Astrocyte (in vitro differentiated cells and primary cell): ENCODE measurements at regions not wholly inside any gene's neighbourhood (a gene's known extent, or its start where the extent isn't known, plus 50 kb on each side); places are given as distances from the start of the nearest gene placed in this dataset.

Experiments used
- DNase-seq: peaks from one replicate; pipeline ENCODE4 v3.0.0-alpha.2; 2010; ENCODE audit warnings: low read depth
- FAIRE-seq: peaks from 2 replicates; lab custom pipeline; 2011; peaks lifted over from hg19 to GRCh38; lab: Jason Lieb, UNC
- H2AFZ ChIP-seq: 2 replicates; pipeline ENCODE4 v1.6.0; 2012; ENCODE audit warnings: low read depth, low read length, inconsistent platforms
- H3K27ac ChIP-seq: 2 replicates; pipeline ENCODE4 v1.5.1; 2011; ENCODE audit warnings: low read depth, low read length, inconsistent platforms
- H3K27me3 ChIP-seq: 2 replicates; pipeline ENCODE4 v1.6.0; 2011; ENCODE audit warnings: low read length, inconsistent platforms; ENCODE audit not compliant: insufficient read depth
- H3K36me3 ChIP-seq: 2 replicates; pipeline ENCODE4 v1.5.1; 2011; ENCODE audit warnings: low read length, inconsistent platforms; ENCODE audit not compliant: insufficient read depth
- H3K4me1 ChIP-seq: 2 replicates; pipeline ENCODE4 v1.5.1; 2011; ENCODE audit warnings: low read length, inconsistent platforms; ENCODE audit not compliant: insufficient read depth
- H3K4me2 ChIP-seq: 2 replicates; pipeline ENCODE4 v1.6.0; 2012; ENCODE audit warnings: low read length, inconsistent platforms
- H3K4me3 ChIP-seq: 2 replicates; pipeline ENCODE4 v1.5.1; 2011; ENCODE audit warnings: low read depth, mild to moderate bottlenecking, low read length, inconsistent platforms; ENCODE audit not compliant: insufficient read depth
- H3K79me2 ChIP-seq: 2 replicates; pipeline ENCODE4 v1.6.0; 2012; ENCODE audit warnings: mild to moderate bottlenecking, low read length, inconsistent platforms; ENCODE audit not compliant: insufficient read depth
- H3K9ac ChIP-seq: 2 replicates; pipeline ENCODE4 v1.6.0; 2012; ENCODE audit warnings: mild to moderate bottlenecking, low read length, inconsistent platforms
- H3K9me3 ChIP-seq: 2 replicates; pipeline ENCODE4 v1.5.1; 2012; ENCODE audit warnings: low read depth, mild to moderate bottlenecking, low read length, inconsistent platforms; ENCODE audit not compliant: insufficient read depth
- H4K20me1 ChIP-seq: 2 replicates; pipeline ENCODE4 v1.6.0; 2012; ENCODE audit warnings: low read length, inconsistent platforms; ENCODE audit not compliant: insufficient read depth
- H3K27ac Mint-ChIP-seq: one replicate; pipeline ENCODE4 v1.8.0; 2021; ENCODE audit warnings: mild to moderate bottlenecking, mixed read lengths; ENCODE audit not compliant: unreplicated experiment
- H3K27me3 Mint-ChIP-seq: one replicate; pipeline ENCODE4 v1.8.0; 2021; ENCODE audit warnings: low read depth, mixed read lengths; ENCODE audit not compliant: unreplicated experiment
- H3K36me3 Mint-ChIP-seq: one replicate; pipeline ENCODE4 v1.8.0; 2021; ENCODE audit warnings: low read depth, mixed read lengths; ENCODE audit not compliant: unreplicated experiment
- H3K4me1 Mint-ChIP-seq: one replicate; pipeline ENCODE4 v1.8.0; 2021; ENCODE audit warnings: low read depth, mixed read lengths; ENCODE audit not compliant: unreplicated experiment
- H3K4me3 Mint-ChIP-seq: one replicate; pipeline ENCODE4 v1.8.0; 2021; ENCODE audit warnings: mild to moderate bottlenecking, moderate library complexity, mixed read lengths; ENCODE audit not compliant: unreplicated experiment
- H3K9me3 Mint-ChIP-seq: one replicate; pipeline ENCODE4 v1.8.0; 2021; ENCODE audit warnings: mild to moderate bottlenecking, mixed read lengths; ENCODE audit not compliant: unreplicated experiment
- CTCF ChIP-seq: IDR thresholded peaks from 2 replicates; pipeline ENCODE4 v1.5.1; 2011; ENCODE audit warnings: low read depth, mild to moderate bottlenecking, inconsistent platforms, low read length, moderate library complexity; ENCODE audit not compliant: insufficient read depth
- EZH2 ChIP-seq: IDR thresholded peaks from 2 replicates; pipeline ENCODE4 v1.6.1; 2012; ENCODE audit warnings: mild to moderate bottlenecking, low read length, inconsistent platforms; ENCODE audit not compliant: insufficient read depth

DNA sequence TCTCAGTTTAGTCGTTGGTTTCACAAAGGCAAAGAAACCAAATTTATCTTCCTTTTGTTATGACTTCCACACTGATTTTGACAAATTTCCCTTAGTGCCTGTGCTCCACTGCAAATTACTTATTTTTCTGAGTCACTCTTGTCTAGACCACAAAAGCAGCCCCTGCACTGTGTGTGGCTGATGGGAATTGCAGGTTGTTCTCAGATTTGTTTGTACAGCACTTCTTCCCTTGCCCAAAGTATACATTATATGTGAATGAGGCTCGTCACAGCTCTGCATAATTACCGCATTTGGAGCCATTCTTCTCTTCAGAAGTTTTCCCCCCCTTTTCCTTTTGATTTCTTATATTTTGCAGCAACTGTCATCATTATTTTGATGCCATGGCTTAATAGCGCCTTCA, 354.2 kb upstream of the IL12A start:
- H4K20me1 ChIP-seq, result no peaks in the 10 kb centered on the region
- peak overlapping the region; percentile 80 for H3K27ac Mint-ChIP-seq
- FAIRE-seq, result peak; percentile 41

GRCh38 chr3:159635047-159635641, 353.5 kb upstream of the IL12A start:
- Histone ChIP-seq H3K36me3 (no peaks in the 10 kb centered on the region), H3K4me2 (peak overlapping the region; percentile 81), H3K79me2 (no peaks in the 10 kb centered on the region), H4K20me1 (no peaks in the 10 kb centered on the region), H3K4me1 (peaks cover 29% of the 10 kb centered on the region), H3K4me3 (no peak overlapping the region), H3K27me3 (no peaks in the 10 kb centered on the region), H3K27ac (peak overlapping the region; percentile 57), H2AFZ (no peak overlapping the region), H3K9ac (peak overlapping the region; percentile 45), H3K9me3 (no peaks in the 10 kb centered on the region)
- Mint-ChIP-seq H3K4me1 (peaks cover 50% of the 10 kb centered on the region), H3K27ac (peak overlapping the region; percentile 80), H3K4me3 (no peak overlapping the region), H3K36me3 (no peaks in the 10 kb centered on the region), H3K9me3 (no peaks in the 10 kb centered on the region), H3K27me3 (no peaks in the 10 kb centered on the region)
- FAIRE-seq (peak; percentile 76), DNase-seq (peak; percentile 77)
- TF ChIP-seq CTCF, result no peak
- TF ChIP-seq EZH2, result no peak

More for the DNA sequence above, 354.2 kb upstream of the IL12A start:
- Mint-ChIP-seq H3K4me3 (no peak overlapping the region), H3K4me1 (peaks cover 54% of the 10 kb centered on the region), H3K36me3 (no peaks in the 10 kb centered on the region), H3K27me3 (no peaks in the 10 kb centered on the region), H3K9me3 (no peaks in the 10 kb centered on the region)
- H3K79me2 ChIP-seq, result no peaks in the 10 kb centered on the region
- no peak overlapping the region for H2AFZ ChIP-seq
- peak overlapping the region; percentile 81 for H3K4me2 ChIP-seq
- H3K9me3 ChIP-seq, result no peaks in the 10 kb centered on the region
- peak overlapping the region; percentile 45 for H3K9ac ChIP-seq
- H3K36me3 ChIP-seq, result no peaks in the 10 kb centered on the region
- peaks cover 29% of the 10 kb centered on the region for H3K4me1 ChIP-seq
- peak overlapping the region; percentile 13 for H3K4me3 ChIP-seq
- peak; percentile 93 for DNase-seq
- TF ChIP-seq CTCF (no peak), EZH2 (no peak)
- H3K27ac ChIP-seq, result peak overlapping the region; percentile 57
- H3K27me3 ChIP-seq, result no peaks in the 10 kb centered on the region

- H3K27me3 ChIP-seq, result no peaks in the 10 kb centered on the region
- no peak overlapping the region for H2AFZ ChIP-seq
- H3K79me2 ChIP-seq, result no peaks in the 10 kb centered on the region
- Mint-ChIP-seq H3K9me3 (no peaks in the 10 kb centered on the region), H3K4me1 (peaks cover 38% of the 10 kb centered on the region), H3K27me3 (no peaks in the 10 kb centered on the region), H3K27ac (no peak overlapping the region), H3K36me3 (no peaks in the 10 kb centered on the region), H3K4me3 (no peak overlapping the region)
- peaks cover 29% of the 10 kb centered on the region for H3K4me1 ChIP-seq
- H3K4me3 ChIP-seq, result no peak overlapping the region
- H3K9ac ChIP-seq, result no peak overlapping the region
- H3K27ac ChIP-seq, result no peak overlapping the region
- DNase-seq, result peak; percentile 77
- H4K20me1 ChIP-seq, result no peaks in the 10 kb centered on the region
- peak; percentile 90 for FAIRE-seq
- H3K4me2 ChIP-seq, result peak overlapping the region; percentile 31
- H3K9me3 ChIP-seq, result no peaks in the 10 kb centered on the region
- TF ChIP-seq EZH2 (no peak), CTCF (no peak)
- no peaks in the 10 kb centered on the region for H3K36me3 ChIP-seq
Observed at GRCh38 chr3:159637883-159638542, 350.6 kb upstream of the IL12A start.
